ENCODE measurements at regions not wholly inside any gene's neighbourhood (a gene's known extent, or its start where the extent isn't known, plus 50 kb on each side); places are given as distances from the start of the nearest gene placed in this dataset.
"Not testable (repeated sequence)": the region's sequence is repeated elsewhere in the genome, so short reads cannot be mapped to it uniquely, and the experiment has no call there.

DNA sequence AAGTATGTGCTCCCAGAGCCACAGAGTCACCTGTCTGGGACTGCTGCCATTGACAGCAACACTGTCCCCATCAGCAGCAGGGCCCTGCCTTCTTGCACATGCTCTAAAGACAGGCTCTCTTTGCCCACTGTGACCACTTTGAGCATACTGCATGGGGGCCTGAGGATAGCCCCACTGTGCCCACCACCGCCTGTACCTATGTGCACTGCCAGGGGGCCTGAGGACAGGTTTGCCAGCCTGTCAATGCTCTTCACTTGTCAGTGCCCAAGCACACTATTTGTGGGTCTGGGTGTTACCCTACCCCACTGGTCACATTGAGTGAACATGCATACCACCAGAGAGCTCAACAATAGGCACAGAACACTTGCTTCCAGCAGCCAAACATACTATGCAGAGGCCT, 1137.0 kb upstream of the FANCL start:
- no peak for DNase-seq

GRCh38 chr2:59366288-59366687, 1125.2 kb upstream of the FANCL start:
- no peak for DNase-seq

DNA sequence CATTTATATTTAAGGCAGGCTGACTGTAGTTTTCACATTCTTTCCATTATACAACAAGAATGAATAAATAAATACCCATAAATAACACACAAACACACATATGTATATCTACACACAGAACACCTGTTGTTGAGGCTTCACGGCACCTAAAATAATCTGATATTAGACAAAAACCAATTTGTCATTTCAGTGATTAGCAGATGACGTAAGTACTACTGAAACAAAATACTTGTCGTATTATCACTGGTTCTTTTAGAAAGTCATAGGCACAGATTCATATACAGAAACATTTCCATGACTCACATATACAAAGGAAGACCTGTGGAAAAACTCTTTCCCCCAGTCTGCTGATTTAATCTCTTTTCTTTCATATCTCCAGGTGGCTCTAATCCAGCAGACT, 1113.4 kb upstream of the FANCL start:
- no peak for DNase-seq

GRCh38 chr2:59353306-59353921, 1112.3 kb upstream of the FANCL start:
- DNase-seq, result no peak

DNA sequence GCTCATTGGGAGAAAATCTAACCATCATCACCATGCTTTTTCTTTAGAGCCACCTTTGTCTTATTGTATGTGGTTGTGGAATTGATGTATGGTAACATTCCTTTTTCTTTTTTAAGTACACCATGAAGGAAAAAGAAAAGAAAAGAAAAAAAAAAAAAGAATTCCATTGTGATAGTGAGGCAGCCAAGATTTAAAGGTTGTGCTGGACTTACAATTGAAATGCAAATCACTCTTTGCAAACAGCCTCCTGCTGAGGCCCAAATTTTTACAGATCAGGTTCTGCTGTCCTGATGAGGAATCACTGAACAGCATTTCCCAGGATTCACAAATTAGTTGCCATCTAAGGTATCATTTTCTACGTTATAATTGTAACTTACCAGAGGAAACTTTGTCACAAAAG, 1101.0 kb upstream of the FANCL start:
- no peak for DNase-seq

DNA sequence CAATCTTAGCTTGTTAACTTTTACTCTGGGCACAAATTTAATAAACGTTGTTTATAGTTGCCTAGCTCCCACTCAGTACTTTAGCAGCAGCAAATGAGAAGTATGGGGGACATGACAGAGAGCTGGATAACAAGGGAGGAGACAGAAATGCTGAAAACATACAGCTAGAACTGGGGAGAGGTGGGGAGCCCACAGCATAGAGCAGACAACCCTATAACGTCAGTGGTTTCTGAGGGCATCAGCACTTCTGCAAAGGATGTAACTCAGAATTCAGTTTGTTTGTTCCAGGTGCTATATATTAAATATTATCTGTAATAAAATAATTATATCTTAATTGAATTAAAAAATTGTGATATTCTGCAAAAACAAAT, 1098.7 kb upstream of the FANCL start:
- no peak for DNase-seq

DNA sequence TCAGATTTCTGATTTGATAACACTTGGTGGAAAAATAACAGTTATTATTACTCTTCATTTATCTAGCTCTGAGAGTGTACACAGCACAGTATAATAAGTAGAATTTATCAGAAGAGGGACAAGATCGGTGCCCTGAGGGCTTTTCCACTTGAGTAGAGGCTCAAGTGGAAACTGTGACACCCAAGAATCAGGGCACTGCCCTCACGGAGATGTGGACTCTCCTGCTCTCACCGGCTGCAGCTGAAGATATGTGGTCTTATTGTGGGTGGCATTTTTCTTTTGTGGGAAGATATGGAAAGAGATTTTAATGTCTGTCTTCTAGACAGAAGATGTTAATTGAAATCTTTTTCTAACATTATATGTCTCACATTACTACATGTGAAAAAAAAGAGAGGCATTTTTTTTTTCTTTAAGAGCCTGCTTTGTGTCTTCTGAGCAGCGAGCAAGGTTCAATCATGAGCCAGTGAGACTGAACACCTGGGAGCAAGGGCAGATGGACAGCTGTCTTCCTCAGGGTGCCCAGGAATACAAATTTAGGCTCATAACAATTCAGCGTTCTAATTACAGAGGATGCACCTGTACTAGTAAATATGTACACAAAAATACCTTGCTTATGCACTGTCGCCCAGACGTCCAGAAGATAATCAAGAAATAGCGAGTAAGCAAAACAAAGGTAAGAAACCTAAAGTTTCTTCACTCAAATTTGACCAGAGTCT, 1098.2 kb upstream of the FANCL start:
- no peak for DNase-seq

- no peak for DNase-seq
These were observed 1091.9 kb upstream of the FANCL start for GRCh38 chr2:59333007-59333406.

DNA sequence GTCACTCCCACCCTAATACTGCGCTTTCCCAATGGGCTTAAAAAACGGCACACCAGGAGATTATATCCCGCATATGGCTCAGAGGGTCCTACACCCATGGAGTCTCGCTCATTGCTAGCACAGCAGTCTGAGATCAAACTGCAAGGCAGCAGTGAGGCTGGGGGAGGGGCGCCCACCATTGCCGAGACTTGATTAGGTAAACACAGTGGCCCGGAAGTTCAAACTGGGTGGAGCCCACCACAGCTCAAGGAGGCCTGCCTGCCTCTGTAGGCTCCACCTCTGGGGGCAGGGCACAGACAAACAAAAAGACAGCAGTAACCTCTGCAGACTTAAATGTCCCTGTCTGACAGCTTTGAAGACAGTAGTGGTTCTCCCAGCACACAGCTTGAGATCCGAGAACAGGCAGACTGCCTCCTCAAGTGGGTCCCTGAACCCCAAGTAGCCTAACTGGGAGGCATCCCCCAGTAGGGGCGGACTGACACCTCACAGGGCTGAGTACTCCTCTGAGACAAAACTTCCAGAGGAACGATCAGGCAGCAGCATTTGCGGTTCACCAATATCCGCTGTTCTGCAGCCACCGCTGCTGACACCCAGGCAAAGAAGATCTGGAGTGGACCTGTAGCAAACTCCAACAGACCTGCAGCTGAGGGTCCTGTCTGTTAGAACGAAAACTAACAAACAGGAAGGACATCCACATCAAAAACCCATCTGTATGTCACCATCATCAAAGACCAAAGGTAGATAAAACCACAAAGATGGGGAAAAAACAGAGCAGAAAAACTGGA, 1085.6 kb upstream of the FANCL start:
- DNase-seq, result not testable (repeated sequence)

DNA sequence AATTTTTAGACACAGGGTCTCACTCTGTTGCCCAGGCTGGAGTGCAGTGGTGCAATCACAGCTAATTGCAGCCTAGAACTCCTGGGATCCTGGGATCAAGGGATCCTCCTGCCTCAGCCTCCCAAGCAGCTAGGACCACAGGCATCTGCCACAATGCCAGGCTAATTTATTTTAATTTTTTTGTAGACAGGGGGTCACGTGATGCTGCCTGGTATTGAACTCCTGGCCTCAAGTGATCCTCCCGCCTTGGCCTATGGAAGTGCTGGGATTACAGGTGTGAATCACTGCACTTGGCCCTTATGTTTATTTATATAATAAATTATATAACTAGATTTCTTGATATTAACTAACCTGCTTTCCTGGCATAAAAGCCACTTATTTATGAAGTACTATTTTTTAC, 1081.7 kb upstream of the FANCL start:
- DNase-seq, result no peak

DNA sequence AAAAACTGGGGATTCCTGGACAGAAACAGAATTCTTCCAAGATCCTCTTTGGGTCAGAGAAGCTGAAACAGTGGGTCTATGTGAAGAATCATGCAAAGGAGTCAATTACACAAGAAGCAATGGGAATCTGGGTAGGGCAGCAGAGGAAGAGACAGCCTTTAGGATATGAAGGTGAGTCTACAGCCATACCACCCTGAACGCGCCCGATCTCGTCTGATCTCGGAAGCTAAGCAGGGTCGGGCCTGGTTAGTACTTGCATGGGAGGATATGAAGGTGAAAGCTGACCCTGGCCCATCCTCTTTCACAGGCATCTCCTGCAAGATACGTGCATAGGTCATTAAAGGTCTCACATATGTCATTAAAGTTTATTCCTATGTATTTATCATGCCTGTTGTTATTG, 1080.9 kb upstream of the FANCL start:
- no peak for DNase-seq

GRCh38 chr2:59314031-59314766, 1073.1 kb upstream of the FANCL start:
- no peak for DNase-seq

DNA sequence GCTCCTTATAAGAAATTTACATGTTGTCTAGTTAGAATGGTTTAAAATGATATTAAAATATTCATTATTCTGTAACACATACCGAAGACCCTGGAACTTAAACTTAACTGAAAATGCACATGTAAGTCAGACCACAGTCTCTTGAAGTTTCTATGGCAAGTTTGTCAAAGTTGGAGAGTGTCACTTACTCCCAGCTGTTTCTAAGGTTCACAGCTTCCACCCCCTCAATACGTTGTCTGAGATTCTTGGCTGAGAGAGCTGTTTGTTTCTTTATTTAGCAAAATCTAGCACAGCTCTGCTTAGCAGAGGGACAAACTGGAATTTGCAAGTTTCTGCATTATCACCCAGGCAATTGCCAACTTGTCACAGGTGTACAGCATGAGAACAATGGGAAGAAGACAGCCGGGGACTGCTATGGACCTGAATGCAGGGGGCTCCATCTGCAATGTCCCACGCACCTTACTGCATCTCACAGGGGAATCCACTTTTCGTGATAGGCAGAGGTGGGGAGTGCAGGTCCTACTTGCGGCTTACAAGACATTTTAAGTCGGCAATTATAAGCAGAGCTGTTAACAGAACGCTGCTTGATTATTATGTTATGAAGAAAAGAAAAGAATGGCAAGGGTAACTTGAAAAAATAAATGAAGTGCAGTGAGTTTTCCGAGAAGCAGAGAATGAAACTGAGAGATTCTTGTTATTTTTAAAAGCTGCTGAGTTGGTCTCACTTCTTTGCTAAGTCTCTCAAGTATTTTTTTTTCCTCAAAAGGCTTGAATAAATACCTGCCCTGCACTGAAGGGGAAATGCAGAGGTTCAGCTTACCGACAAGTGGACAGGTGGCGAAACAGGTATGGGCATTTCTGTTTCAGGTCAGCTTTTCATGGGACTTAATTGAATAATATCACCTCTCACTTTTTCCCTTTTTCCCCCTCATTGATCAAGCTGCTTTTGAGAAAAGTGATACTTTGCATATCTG, 1072.1 kb upstream of the FANCL start:
- no peak for DNase-seq

DNA sequence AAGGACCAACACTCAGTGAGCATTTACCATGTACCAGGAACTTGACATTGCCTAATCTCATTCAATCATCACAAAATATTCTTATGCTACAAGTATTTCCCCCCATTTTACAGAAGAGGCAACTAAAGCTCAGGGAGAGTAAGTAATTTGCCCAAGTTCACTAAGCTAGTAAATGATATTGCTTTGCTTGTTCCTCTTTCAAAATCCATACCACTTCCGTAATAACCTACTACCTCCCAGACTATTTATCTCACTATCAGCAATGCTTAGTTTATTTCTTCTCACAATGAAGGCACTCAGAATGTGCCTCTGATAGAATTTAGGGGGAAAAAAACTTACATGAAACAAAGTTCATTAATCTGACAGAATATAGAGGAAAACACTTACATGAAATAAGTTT, 1070.9 kb upstream of the FANCL start:
- no peak for DNase-seq

- no peak for DNase-seq
These were observed 1067.0 kb upstream of the FANCL start for GRCh38 chr2:59308108-59308507.

GRCh38 chr2:59307196-59307595, 1066.1 kb upstream of the FANCL start:
- no peak for DNase-seq

GRCh38 chr2:59303272-59303671, 1062.1 kb upstream of the FANCL start:
- DNase-seq, result no peak

DNA sequence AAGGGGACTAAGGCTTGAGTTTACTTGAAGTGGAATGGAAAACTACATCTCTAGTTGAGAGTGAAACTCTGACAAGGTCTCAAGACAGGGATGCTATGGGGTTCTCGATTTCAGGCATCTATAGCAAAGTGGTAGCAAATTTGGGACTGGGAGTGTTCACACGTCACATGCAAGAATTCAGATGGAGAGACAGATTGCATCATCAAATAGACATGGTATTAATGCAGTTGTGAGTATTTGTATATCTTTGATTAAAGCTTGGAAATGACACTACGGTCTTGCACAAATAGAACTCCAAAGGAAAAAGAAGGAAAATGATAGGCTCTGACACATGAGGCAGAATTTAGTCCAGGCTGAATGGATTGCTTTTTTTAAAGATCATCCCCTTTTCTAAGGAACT, 1061.6 kb upstream of the FANCL start:
- no peak for DNase-seq

GRCh38 chr2:59301466-59302402, 1060.6 kb upstream of the FANCL start:
- DNase-seq, result peak; percentile 25

- no peak for DNase-seq
These were observed 1056.7 kb upstream of the FANCL start for GRCh38 chr2:59297816-59298215.

DNA sequence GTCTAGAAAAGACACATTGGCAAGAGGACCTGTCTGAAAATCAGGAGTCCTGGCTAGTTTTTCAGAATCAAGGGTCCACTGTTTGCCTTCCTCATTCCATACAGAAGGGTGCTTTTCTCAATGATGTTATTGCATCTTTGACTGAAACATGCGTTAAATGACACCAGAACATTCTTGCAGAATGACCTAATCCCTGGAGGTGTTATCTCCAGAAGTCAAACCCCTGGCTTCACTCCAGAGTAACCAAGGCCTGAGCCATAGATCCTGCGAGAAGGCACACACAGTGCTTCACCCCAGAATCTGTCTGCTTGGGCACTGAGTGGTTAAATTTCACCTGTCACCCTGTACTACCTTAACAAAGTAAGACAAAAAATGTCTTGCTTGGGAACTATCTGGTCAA, 1055.2 kb upstream of the FANCL start:
- DNase-seq, result no peak
